ENCODE measurements at regions not wholly inside any gene's neighbourhood (a gene's known extent, or its start where the extent isn't known, plus 50 kb on each side); places are given as distances from the start of the nearest gene placed in this dataset.
"Not testable (repeated sequence)": the region's sequence is repeated elsewhere in the genome, so short reads cannot be mapped to it uniquely, and the experiment has no call there.

- DNase-seq: no peak
These were observed 311.0 kb upstream of the CXADR start for GRCh38 chr21:17201741-17202260.

- no peak for DNase-seq
These were observed 298.0 kb upstream of the CXADR start for GRCh38 chr21:17214801-17215200.

GRCh38 chr21:17219050-17219449 is 293.8 kb upstream of the CXADR start:
- not testable (repeated sequence) for DNase-seq

- DNase-seq: no peak
These were observed 281.7 kb upstream of the CXADR start for GRCh38 chr21:17231124-17231523.

- no peak for DNase-seq
These were observed 281.1 kb upstream of the CXADR start for GRCh38 chr21:17231771-17232170.

- DNase-seq: no peak
These were observed 274.4 kb upstream of the CXADR start for GRCh38 chr21:17238468-17238867.

- DNase-seq: no peak
These were observed 262.0 kb upstream of the CXADR start for GRCh38 chr21:17250778-17251241.

GRCh38 chr21:17257784-17258183 is 255.1 kb upstream of the CXADR start:
- no peak for DNase-seq

- DNase-seq: no peak
These were observed 248.7 kb upstream of the CXADR start for GRCh38 chr21:17264182-17264581.

- no peak for DNase-seq
These were observed 243.1 kb upstream of the CXADR start for GRCh38 chr21:17269760-17270159.

GRCh38 chr21:17270229-17270628 is 242.6 kb upstream of the CXADR start:
- DNase-seq: no peak

GRCh38 chr21:17279663-17280062 is 233.2 kb upstream of the CXADR start:
- no peak for DNase-seq

GRCh38 chr21:17293016-17293562 is 219.8 kb upstream of the CXADR start:
- not testable (repeated sequence) for DNase-seq

- no peak for DNase-seq
These were observed 216.8 kb upstream of the CXADR start for GRCh38 chr21:17295997-17296396.

- not testable (repeated sequence) for DNase-seq
These were observed 213.3 kb upstream of the CXADR start for GRCh38 chr21:17299576-17299975.

GRCh38 chr21:17327715-17328114 is 185.1 kb upstream of the CXADR start:
- not testable (repeated sequence) for DNase-seq

- DNase-seq: no peak
These were observed 178.4 kb upstream of the CXADR start for GRCh38 chr21:17334484-17334883.

GRCh38 chr21:17340081-17340480 is 172.8 kb upstream of the CXADR start:
- no peak for DNase-seq

- no peak for DNase-seq
These were observed 169.8 kb upstream of the CXADR start for GRCh38 chr21:17343055-17343454.

GRCh38 chr21:17348357-17348756 is 164.5 kb upstream of the CXADR start:
- no peak for DNase-seq

GRCh38 chr21:17348849-17349248 is 164.0 kb upstream of the CXADR start:
- DNase-seq: no peak

GRCh38 chr21:17351766-17352165 is 161.1 kb upstream of the CXADR start:
- DNase-seq: no peak

- DNase-seq: no peak
These were observed 159.7 kb upstream of the CXADR start for GRCh38 chr21:17352996-17353655.

GRCh38 chr21:17359781-17360180 is 153.1 kb upstream of the CXADR start:
- DNase-seq: no peak
